ENCODE measurements at regions not wholly inside any gene's neighbourhood (a gene's known extent, or its start where the extent isn't known, plus 50 kb on each side); places are given as distances from the start of the nearest gene placed in this dataset.
A peak's percentile ranks its signal among the peaks of the same experiment; 100 is the strongest.

- no peak overlapping the region for H3K56ac ChIP-seq (ENCODE audit: insufficient read length, low read depth, low read length)
- H3K9me3 ChIP-seq (ENCODE audit: control insufficient read depth, low read depth, low read length), result no peaks in the 10 kb centered on the region
- no peak for TF ChIP-seq CTCF (conservative IDR thresholded peaks at IDR 0.05)
- no peak overlapping the region for H4K8ac ChIP-seq (replicated peaks; ENCODE audit: insufficient read length, low read depth, low read length)
- H3K4me1 ChIP-seq (ENCODE audit: insufficient read depth, low read length), result no peaks in the 10 kb centered on the region; the same call in 1 of the 2 replicates
- no peaks in the 10 kb centered on the region for H3K23me2 ChIP-seq (ENCODE audit: insufficient read length, low read depth, low read length, poor library complexity, severe bottlenecking)
- Mint-ChIP-seq H3K27ac (peak overlapping the region in 1 of 3 experiments; percentile 8; a peak in 2 of 7 replicates), H3K27me3 (ENCODE audit: low read depth) (peaks cover 3% of the 10 kb centered on the region), H3K4me1 (peaks cover 6 to 12% of the 10 kb centered on the region in 2 experiments), H3K36me3 (ENCODE audit: insufficient read depth in 1 of 3, low read depth in 3 of 3) (peaks cover 0 to 9% (median 0%) of the 10 kb centered on the region in 3 experiments; a peak in 1 of 7 replicates), H3K9me3 (peaks cover 5 to 7% of the 10 kb centered on the region in 2 experiments; a peak in 2 of 5 replicates), H3K4me3 (no peak overlapping the region)
- no peak overlapping the region for H2BK12ac ChIP-seq (ENCODE audit: insufficient read length, low read depth, low read length)
- H2BK20ac ChIP-seq (ENCODE audit: low read depth, low read length, poor library complexity, severe bottlenecking), result no peak overlapping the region
- H3K4ac ChIP-seq (ENCODE audit: low read depth, low read length), result no peak overlapping the region
- H2BK15ac ChIP-seq (ENCODE audit: low read depth, low read length), result no peak overlapping the region
- H3K27ac ChIP-seq (ENCODE audit: insufficient read length, low read depth, low read length), result no peak overlapping the region
- H2AK5ac ChIP-seq (ENCODE audit: insufficient read length, low read length), result no peak overlapping the region
- no peaks in the 10 kb centered on the region for H3K79me1 ChIP-seq (ENCODE audit: insufficient read depth, low read depth, low read length, poor library complexity, severe bottlenecking)
- no peak overlapping the region for H3K18ac ChIP-seq (ENCODE audit: insufficient read length, low read depth, low read length)
- H4K91ac ChIP-seq (ENCODE audit: insufficient read length, low read depth, low read length), result no peak overlapping the region
- H4K20me1 ChIP-seq (ENCODE audit: control insufficient read depth, insufficient read depth, insufficient read length), result no peaks in the 10 kb centered on the region
- no peak overlapping the region for H2BK120ac ChIP-seq (ENCODE audit: low read depth, low read length, poor library complexity, severe bottlenecking)
- no peak overlapping the region for H3K9ac ChIP-seq (ENCODE audit: extremely low read depth, insufficient read length, low read length)
- no CpG with 5 or more reads among the region's 5 CpGs for WGBS (ENCODE audit: extremely low coverage, insufficient read length, low lambda C conversion rate)
- no peak overlapping the region; the same call in 1 of the 2 replicates for H3K14ac ChIP-seq (ENCODE audit: insufficient read depth, low read length)
- H3K27me3 ChIP-seq (ENCODE audit: insufficient read depth, low read length), result no peaks in the 10 kb centered on the region
- no peak overlapping the region for H4K5ac ChIP-seq (ENCODE audit: insufficient read length, low read depth, low read length)
- H3K4me2 ChIP-seq (ENCODE audit: insufficient read depth, insufficient read length, low read length), result no peak overlapping the region
- no peak overlapping the region for H3K23ac ChIP-seq (ENCODE audit: insufficient read length, low read depth, low read length)
- H3K79me2 ChIP-seq (ENCODE audit: insufficient read depth, low read length), result no peaks in the 10 kb centered on the region
- H2AFZ ChIP-seq (ENCODE audit: low read length), result no peak overlapping the region
- H3T11ph ChIP-seq (ENCODE audit: low read length), result no peak overlapping the region
- DNase-seq, result no peak
- no peak overlapping the region for H2BK5ac ChIP-seq (ENCODE audit: insufficient read length, low read length)
Observed at GRCh38 chr5:56757077-56757476, 58.3 kb upstream of the MAP3K1 start.

Data from H9 (cell line).